HepG2 (cell line): ENCODE measurements at regions not wholly inside any gene's neighbourhood (a gene's known extent, or its start where the extent isn't known, plus 50 kb on each side); places are given as distances from the start of the nearest gene placed in this dataset.
A peak's percentile ranks its signal among the peaks of the same experiment; 100 is the strongest.
"Not testable (repeated sequence)": the region's sequence is repeated elsewhere in the genome, so short reads cannot be mapped to it uniquely, and the experiment has no call there.

Source experiments
- ATAC-seq: fragments of 200-7000 bp; cut with Tn5 transposase; 3 replicates; pipeline ENCODE4 v1.9.1; 2020; ENCODE audit warnings: mild to moderate bottlenecking, moderate library complexity
- BruUV-seq: library from RNA; stranded (reverse); fragments of 400-500 nt; replicated peaks from 2 replicates; lab custom pipeline; 2021; lab: Mats Ljungman, UMichigan
- CTCF ChIA-PET: fragments of 300-600 bp; formaldehyde crosslinking; extraction: SDS; loops from one replicate; lab custom pipeline; 2021; ENCODE audit warnings: low total read pairs, inconsistent platforms, low intra/inter-chr PET ratio; lab: Yijun Ruan, JAX
- POLR2A ChIA-PET: fragments of 350-600 bp; sonication (Branson Sonifier 250); formaldehyde crosslinking; loops from one replicate; lab custom pipeline; 2020; ENCODE audit warnings: antibody characterized with exemption, inconsistent platforms; lab: Yijun Ruan, JAX
- DNase-seq: peaks from one replicate; pipeline ENCODE4 v3.0.0-alpha.2; 2015; ENCODE audit warnings: low spot score
- FAIRE-seq: peaks from 3 replicates; lab custom pipeline; 2011; peaks lifted over from hg19 to GRCh38; lab: Jason Lieb, UNC
- H2AFZ ChIP-seq: one replicate; pipeline ENCODE4 v1.6.1; 2011; ENCODE audit warnings: low read length, inconsistent platforms
- H3K27ac ChIP-seq: fragments of 300-600 bp; 3 replicates; pipeline ENCODE4 v1.8.0; 2011; ENCODE audit warnings: mixed run types, mild to moderate bottlenecking, mixed read lengths, low read length, inconsistent platforms; ENCODE audit not compliant: insufficient read depth; ENCODE audit errors: extremely low read length
- H3K27me3 ChIP-seq, 2 experiments: fragments of 200-600 bp in 1 of 2; 2 replicates in 1 of 2; 3 replicates in 1 of 2; pipeline versions ENCODE4 v1.6.0 to v1.8.0; 2011; ENCODE audit warnings: low read length in 2 of 2, mild to moderate bottlenecking in 2 of 2, moderate library complexity in 2 of 2, inconsistent platforms in 1 of 2; ENCODE audit not compliant: insufficient read depth in 2 of 2, control insufficient read depth in 1 of 2
- H3K36me3 ChIP-seq, 2 experiments: fragments of 200-600 bp in 1 of 2; replicated peaks in 1 of 2; 2 replicates in 1 of 2; 3 replicates in 1 of 2; pipeline versions ENCODE4 v1.5.1 to v1.8.0; 2011; ENCODE audit warnings: low read length in 2 of 2, inconsistent platforms in 1 of 2; ENCODE audit not compliant: insufficient read depth in 2 of 2, control insufficient read depth in 1 of 2
- H3K4me1 ChIP-seq: 2 replicates; pipeline ENCODE4 v1.5.1; 2012; ENCODE audit warnings: low read length, inconsistent platforms; ENCODE audit not compliant: insufficient read depth
- H3K4me2 ChIP-seq: 2 replicates; pipeline ENCODE4 v1.6.0; 2011; ENCODE audit warnings: low read depth, low read length, inconsistent platforms
- H3K4me3 ChIP-seq, 3 experiments: fragments of 200-600 bp in 1 of 3; sonication (generic), shearing (Covaris generic) in 1 of 3; replicated peaks in 1 of 3; 2 replicates each; pipeline ENCODE4 v1.5.1; 2011 to 2016; ENCODE audit warnings: low read length in 3 of 3, inconsistent platforms in 2 of 3, low read depth in 2 of 3, mild to moderate bottlenecking in 2 of 3, control low read depth in 1 of 3, mixed read lengths in 1 of 3; ENCODE audit not compliant: insufficient read depth in 1 of 3
- H3K79me2 ChIP-seq: one replicate; pipeline ENCODE4 v1.6.1; 2011; ENCODE audit warnings: low read length, inconsistent platforms; ENCODE audit not compliant: insufficient read depth
- H3K9ac ChIP-seq: 2 replicates; pipeline ENCODE4 v1.6.0; 2011; ENCODE audit warnings: mild to moderate bottlenecking, low read depth, low read length, inconsistent platforms; ENCODE audit not compliant: insufficient read depth
- H3K9me3 ChIP-seq: 2 replicates; pipeline ENCODE4 v1.5.1; 2012; ENCODE audit warnings: mild to moderate bottlenecking, low read length
- H4K20me1 ChIP-seq: 2 replicates; pipeline ENCODE4 v1.6.0; 2011; ENCODE audit warnings: inconsistent platforms, mild to moderate bottlenecking, low read length, moderate library complexity; ENCODE audit not compliant: insufficient read depth
- MAFF ChIP-seq: IDR thresholded peaks from 2 replicates; pipeline ENCODE4 v1.6.1; 2011; ENCODE audit warnings: low read depth, low read length, improper control_type of control experiment
- MAFK ChIP-seq, 2 experiments: IDR thresholded peaks in 1 of 2; conservative IDR thresholded peaks in 1 of 2; 2 replicates each; pipeline ENCODE4 v1.6.1; 2011; ENCODE audit warnings: improper control_type of control experiment in 2 of 2, low read length in 2 of 2
- WGBS: methylation state at CpG from one replicate; pipeline ENCODE4 v1.1.6; 2017; ENCODE audit warnings: low lambda C conversion rate; 5-methylcytosine and 5-hydroxymethylcytosine counted together
- in situ Hi-C: cut with HindIII; loops from 2 replicates; pipeline ENCODE4 v1.10.0; 2017; ENCODE audit warnings: low pct_unique_long_range_greater_than_20kb; ENCODE audit not compliant: extremely low pct_ligation_motif_present
- intact Hi-C: fragments of 100-400 bp; cut with micrococcal nuclease; formaldehyde crosslinking; loops from one replicate; pipeline ENCODE4 v1.10.0; 2022; ENCODE audit not compliant: unreplicated experiment

GRCh38 chr16:16727048-16727447 lies 348.1 kb downstream of the NPIPA7 start:
- ATAC-seq, H3K9ac ChIP-seq, H4K20me1 ChIP-seq, intact Hi-C loops, BruUV-seq, H3K4me1 ChIP-seq, POLR2A ChIA-PET, H2AFZ ChIP-seq, H3K27me3 ChIP-seq, H3K4me2 ChIP-seq, H3K79me2 ChIP-seq, H3K4me3 ChIP-seq, H3K9me3 ChIP-seq, CTCF ChIA-PET, H3K36me3 ChIP-seq, in situ Hi-C loops, H3K27ac ChIP-seq, FAIRE-seq, DNase-seq: not testable (repeated sequence)
- no CpG with 5 or more reads among the region's 2 CpGs for WGBS

DNA sequence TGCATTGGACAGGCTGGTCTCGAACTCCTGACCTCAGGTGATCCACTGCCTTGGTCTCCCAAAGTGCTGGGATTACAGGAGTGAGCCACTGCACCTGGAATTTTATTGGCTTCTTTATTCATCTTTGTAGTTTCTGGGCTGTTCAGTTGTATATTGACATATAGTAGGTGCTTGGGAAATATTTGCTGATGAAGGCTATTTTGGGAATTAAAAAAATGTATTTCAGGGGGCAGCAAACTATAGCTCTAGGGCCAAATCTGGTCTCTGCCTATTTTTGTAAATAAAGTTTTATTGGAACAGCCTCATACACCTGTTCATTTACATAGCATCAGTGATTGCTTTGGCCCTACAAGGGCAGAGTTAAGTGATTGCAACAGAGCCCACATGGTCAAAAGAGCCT lies 363.6 kb downstream of the NPIPA7 start:
- H3K27me3 ChIP-seq, CTCF ChIA-PET, H3K9me3 ChIP-seq, H2AFZ ChIP-seq, DNase-seq, H3K4me1 ChIP-seq, intact Hi-C loops, in situ Hi-C loops, H3K4me2 ChIP-seq, H4K20me1 ChIP-seq, H3K36me3 ChIP-seq, H3K27ac ChIP-seq, ATAC-seq, H3K9ac ChIP-seq, H3K4me3 ChIP-seq, H3K79me2 ChIP-seq, BruUV-seq, POLR2A ChIA-PET: not testable (repeated sequence)
- TF ChIP-seq MAFK (conservative IDR thresholded peaks at IDR 0.05 in 1 of 2, IDR thresholded peaks at IDR 0.05 in 1 of 2; ENCODE audit: low read length in 2 of 2) (peak; percentile 53 to 72; a peak in 3 of 4 replicates), MAFF (peak; percentile 50)
- 0% methylated on average over 1 of the region's 1 CpG for WGBS
- FAIRE-seq: peak; percentile 44

DNA sequence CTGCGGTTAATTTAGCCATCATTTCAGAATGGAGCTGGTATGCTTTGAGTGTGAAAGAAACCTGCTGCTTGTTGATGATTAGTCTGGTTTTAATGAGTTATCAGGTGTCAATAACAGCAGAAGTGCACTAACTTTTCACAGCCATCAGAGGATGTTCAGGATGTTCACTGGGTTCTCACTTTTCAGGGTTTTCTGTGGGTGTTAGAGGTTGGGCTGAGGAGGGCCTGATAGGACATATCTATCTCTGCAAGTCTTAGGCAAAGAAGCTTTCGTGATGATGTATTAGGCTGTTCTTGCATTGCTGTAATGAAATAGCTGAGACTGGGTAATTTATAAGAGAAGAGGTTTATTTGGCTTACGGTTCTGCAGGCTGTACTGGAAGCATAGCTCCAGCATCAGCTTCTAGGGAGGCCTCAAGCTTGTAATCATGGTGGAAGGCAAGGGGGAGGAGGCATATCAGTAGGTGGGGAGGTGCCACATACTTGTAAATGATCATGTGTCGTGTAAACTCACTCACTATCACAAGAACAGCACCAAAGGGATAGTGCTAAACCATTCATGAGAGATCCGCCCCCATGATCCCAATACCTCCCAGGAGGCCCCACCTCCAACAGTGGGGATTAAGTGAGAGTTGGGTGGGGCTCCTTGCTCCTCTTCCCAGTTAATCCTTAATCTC lies 376.2 kb downstream of the NPIPA7 start:
- FAIRE-seq, H3K9me3 ChIP-seq, H3K27me3 ChIP-seq, intact Hi-C loops, CTCF ChIA-PET, H3K27ac ChIP-seq, in situ Hi-C loops, H3K4me2 ChIP-seq, H4K20me1 ChIP-seq, DNase-seq, H3K4me3 ChIP-seq, POLR2A ChIA-PET, H3K9ac ChIP-seq, H3K36me3 ChIP-seq, H3K79me2 ChIP-seq, ATAC-seq, BruUV-seq, H3K4me1 ChIP-seq, H2AFZ ChIP-seq: not testable (repeated sequence)
- WGBS: 16% methylated on average over 2 of the region's 5 CpGs
